ENCODE measurements at regions not wholly inside any gene's neighbourhood (a gene's known extent, or its start where the extent isn't known, plus 50 kb on each side); places are given as distances from the start of the nearest gene placed in this dataset.
"Not testable (repeated sequence)": the region's sequence is repeated elsewhere in the genome, so short reads cannot be mapped to it uniquely, and the experiment has no call there.

DNA sequence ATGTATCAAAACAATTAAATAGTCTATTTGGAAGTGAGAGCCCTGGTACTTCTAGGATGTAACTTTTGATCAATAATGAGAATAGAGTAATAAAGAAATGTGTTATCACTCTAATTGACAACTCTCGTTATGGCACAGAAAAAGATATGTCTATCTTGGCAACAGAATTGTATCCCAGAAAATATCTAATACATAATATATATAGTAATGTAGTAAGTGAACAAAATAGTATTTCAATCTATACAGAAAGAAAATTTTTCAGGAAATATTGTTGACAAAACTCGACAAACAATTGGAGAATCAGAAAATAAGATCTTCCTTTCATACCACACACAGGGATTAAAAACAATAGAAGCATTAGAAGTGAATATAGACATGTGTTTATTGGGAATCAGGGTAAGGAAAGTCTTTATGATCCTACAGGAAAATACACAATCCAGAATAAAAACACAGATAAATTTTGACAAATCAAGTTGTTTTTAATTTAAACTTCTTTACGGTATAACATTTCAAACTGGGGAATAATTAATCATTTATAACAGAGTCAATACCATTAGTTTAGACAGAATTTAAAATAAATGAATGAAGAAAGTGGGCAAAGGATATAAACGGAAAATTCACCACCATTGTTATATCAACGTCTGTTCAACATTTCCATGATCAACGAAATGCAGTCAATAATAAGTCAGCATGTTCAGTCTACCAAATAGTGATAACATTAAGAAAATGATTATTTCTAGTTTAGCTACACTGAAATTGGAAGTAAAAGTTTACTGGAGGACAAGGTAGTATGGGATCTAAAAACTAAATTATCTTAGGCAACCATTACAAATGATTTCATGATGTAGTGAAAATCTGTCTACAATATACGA is 1526.5 kb upstream of the TPTE start:
- ATAC-seq (ENCODE audit: low read depth) (no peak), DNase-seq (no peak)
- ChIA-PET POLR2A (no interaction called here), CTCF (no interaction called here)
- Histone ChIP-seq H3K36me3 (replicated peaks in 1 of 2; ENCODE audit: control extremely low read depth in 1 of 2, control insufficient read depth in 1 of 2, extremely low read depth in 1 of 2, insufficient read depth in 2 of 2, low read length in 1 of 2) (no peaks in the 10 kb centered on the region), H3K4me3 (ENCODE audit: control extremely low read depth in 1 of 5, extremely low read depth in 1 of 5, insufficient read depth in 1 of 5, low read depth in 2 of 5, low read length in 4 of 5) (no peak overlapping the region), H3K4me1 (ENCODE audit: control insufficient read depth in 2 of 2, insufficient read depth in 2 of 2, low read length in 2 of 2) (no peaks in the 10 kb centered on the region), H3K4me2 (replicated peaks; ENCODE audit: low read depth, low read length, poor library complexity, severe bottlenecking) (no peak overlapping the region), H3K27ac (ENCODE audit: low read length in 2 of 2) (no peak overlapping the region), H2AFZ (ENCODE audit: insufficient read depth, low read depth, low read length, poor library complexity, severe bottlenecking) (no peak overlapping the region), H3K79me2 (ENCODE audit: control insufficient read depth, insufficient read depth, low read length) (no peaks in the 10 kb centered on the region), H3K9ac (ENCODE audit: low read length) (no peak overlapping the region), H3K9me3 (ENCODE audit: control extremely low read depth in 1 of 3, control insufficient read depth in 2 of 3, insufficient read depth in 1 of 3, low read length in 2 of 3) (peaks cover 6 to 29% (median 12%) of the 10 kb centered on the region in 3 donors), H4K20me1 (ENCODE audit: control insufficient read depth, insufficient read depth, low read length, poor library complexity, severe bottlenecking) (no peaks in the 10 kb centered on the region), H3K27me3 (replicated peaks in 1 of 4; ENCODE audit: control extremely low read depth in 1 of 4, control insufficient read depth in 3 of 4, insufficient read depth in 4 of 4, low read length in 3 of 4) (peaks cover 0 to 13% (median 4%) of the 10 kb centered on the region in 4 experiments)
- no peak overlapping the region for H3K4me3 Mint-ChIP-seq
- no peak overlapping the region for H3K27ac Mint-ChIP-seq
- H3K27me3 Mint-ChIP-seq: peaks cover 30% of the 10 kb centered on the region
- WGBS (ENCODE audit: insufficient coverage): no CpG with 5 or more reads among the region's 7 CpGs
- intact Hi-C loops (cut with micrococcal nuclease): no loop called here
- H3K4me1 Mint-ChIP-seq: no peaks in the 10 kb centered on the region
- TF ChIP-seq, protein P1, sequence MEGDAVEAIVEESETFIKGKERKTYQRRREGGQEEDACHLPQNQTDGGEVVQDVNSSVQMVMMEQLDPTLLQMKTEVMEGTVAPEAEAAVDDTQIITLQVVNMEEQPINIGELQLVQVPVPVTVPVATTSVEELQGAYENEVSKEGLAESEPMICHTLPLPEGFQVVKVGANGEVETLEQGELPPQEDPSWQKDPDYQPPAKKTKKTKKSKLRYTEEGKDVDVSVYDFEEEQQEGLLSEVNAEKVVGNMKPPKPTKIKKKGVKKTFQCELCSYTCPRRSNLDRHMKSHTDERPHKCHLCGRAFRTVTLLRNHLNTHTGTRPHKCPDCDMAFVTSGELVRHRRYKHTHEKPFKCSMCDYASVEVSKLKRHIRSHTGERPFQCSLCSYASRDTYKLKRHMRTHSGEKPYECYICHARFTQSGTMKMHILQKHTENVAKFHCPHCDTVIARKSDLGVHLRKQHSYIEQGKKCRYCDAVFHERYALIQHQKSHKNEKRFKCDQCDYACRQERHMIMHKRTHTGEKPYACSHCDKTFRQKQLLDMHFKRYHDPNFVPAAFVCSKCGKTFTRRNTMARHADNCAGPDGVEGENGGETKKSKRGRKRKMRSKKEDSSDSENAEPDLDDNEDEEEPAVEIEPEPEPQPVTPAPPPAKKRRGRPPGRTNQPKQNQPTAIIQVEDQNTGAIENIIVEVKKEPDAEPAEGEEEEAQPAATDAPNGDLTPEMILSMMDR (IDR thresholded peaks at IDR 0.05): no peak
- TF ChIP-seq EZH2 (IDR thresholded peaks at IDR 0.05; ENCODE audit: borderline replicate concordance, insufficient read depth, low read depth, low read length, poor library complexity, severe bottlenecking): no peak
- H3K9me3 Mint-ChIP-seq (ENCODE audit: insufficient read depth): peaks cover 16% of the 10 kb centered on the region

DNA sequence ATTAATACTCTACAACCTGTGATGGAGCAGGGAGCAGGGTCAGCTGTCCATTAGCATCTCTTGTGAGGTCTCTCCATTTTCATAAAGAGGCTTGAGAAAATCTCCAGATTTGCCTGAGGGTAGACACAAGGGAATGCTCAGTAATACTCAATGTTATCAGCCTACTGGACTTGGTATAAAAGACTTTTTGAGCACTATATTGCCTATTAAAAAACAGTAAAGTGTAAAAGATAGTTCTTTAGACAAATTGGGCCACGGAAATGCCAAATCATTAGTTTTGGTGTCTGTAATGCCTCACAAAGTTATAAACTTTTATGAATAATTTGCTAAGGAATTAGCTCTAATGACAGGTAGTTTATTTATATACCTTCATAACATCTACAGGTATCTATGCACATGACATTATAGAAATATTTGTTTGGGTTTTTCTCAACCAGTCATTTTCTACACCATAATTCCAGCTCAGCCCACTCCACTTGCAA is 1524.9 kb upstream of the TPTE start:
- H3K4me1 ChIP-seq (ENCODE audit: control insufficient read depth in 2 of 2, insufficient read depth in 2 of 2, low read length in 2 of 2); intact Hi-C loops (cut with micrococcal nuclease); H3K9ac ChIP-seq (ENCODE audit: low read length); H3K36me3 ChIP-seq (replicated peaks in 1 of 2; ENCODE audit: control extremely low read depth in 1 of 2, control insufficient read depth in 1 of 2, extremely low read depth in 1 of 2, insufficient read depth in 2 of 2, low read length in 1 of 2); ATAC-seq (ENCODE audit: low read depth); H3K79me2 ChIP-seq (ENCODE audit: control insufficient read depth, insufficient read depth, low read length); H3K4me2 ChIP-seq (replicated peaks; ENCODE audit: low read depth, low read length, poor library complexity, severe bottlenecking); H3K4me1 Mint-ChIP-seq; H2AFZ ChIP-seq (ENCODE audit: insufficient read depth, low read depth, low read length, poor library complexity, severe bottlenecking); H3K27ac Mint-ChIP-seq; CTCF ChIA-PET; H3K4me3 ChIP-seq (ENCODE audit: control extremely low read depth in 1 of 5, extremely low read depth in 1 of 5, insufficient read depth in 1 of 5, low read depth in 2 of 5, low read length in 4 of 5); H4K20me1 ChIP-seq (ENCODE audit: control insufficient read depth, insufficient read depth, low read length, poor library complexity, severe bottlenecking); POLR2A ChIA-PET; H3K27ac ChIP-seq (ENCODE audit: low read length in 2 of 2); DNase-seq; H3K27me3 ChIP-seq (replicated peaks in 1 of 4; ENCODE audit: control extremely low read depth in 1 of 4, control insufficient read depth in 3 of 4, insufficient read depth in 4 of 4, low read length in 3 of 4); H3K4me3 Mint-ChIP-seq: not testable (repeated sequence)
- peaks cover 6 to 15% (median 13%) of the 10 kb centered on the region in 3 donors for H3K9me3 ChIP-seq (ENCODE audit: control extremely low read depth in 1 of 3, control insufficient read depth in 2 of 3, insufficient read depth in 1 of 3, low read length in 2 of 3)
- no CpG with 5 or more reads among the region's 1 CpG for WGBS (ENCODE audit: insufficient coverage)
- peaks cover 10% of the 10 kb centered on the region for H3K9me3 Mint-ChIP-seq (ENCODE audit: insufficient read depth)
- H3K27me3 Mint-ChIP-seq: peaks cover 20% of the 10 kb centered on the region
